ENCODE measurements at regions not wholly inside any gene's neighbourhood (a gene's known extent, or its start where the extent isn't known, plus 50 kb on each side); places are given as distances from the start of the nearest gene placed in this dataset.

GRCh38 chr4:155488691-155489090 lies 111.9 kb upstream of the MAP9 start:
- TF ChIP-seq EP300 (IDR thresholded peaks at IDR 0.05) = no peak
- TF ChIP-seq, protein P1, sequence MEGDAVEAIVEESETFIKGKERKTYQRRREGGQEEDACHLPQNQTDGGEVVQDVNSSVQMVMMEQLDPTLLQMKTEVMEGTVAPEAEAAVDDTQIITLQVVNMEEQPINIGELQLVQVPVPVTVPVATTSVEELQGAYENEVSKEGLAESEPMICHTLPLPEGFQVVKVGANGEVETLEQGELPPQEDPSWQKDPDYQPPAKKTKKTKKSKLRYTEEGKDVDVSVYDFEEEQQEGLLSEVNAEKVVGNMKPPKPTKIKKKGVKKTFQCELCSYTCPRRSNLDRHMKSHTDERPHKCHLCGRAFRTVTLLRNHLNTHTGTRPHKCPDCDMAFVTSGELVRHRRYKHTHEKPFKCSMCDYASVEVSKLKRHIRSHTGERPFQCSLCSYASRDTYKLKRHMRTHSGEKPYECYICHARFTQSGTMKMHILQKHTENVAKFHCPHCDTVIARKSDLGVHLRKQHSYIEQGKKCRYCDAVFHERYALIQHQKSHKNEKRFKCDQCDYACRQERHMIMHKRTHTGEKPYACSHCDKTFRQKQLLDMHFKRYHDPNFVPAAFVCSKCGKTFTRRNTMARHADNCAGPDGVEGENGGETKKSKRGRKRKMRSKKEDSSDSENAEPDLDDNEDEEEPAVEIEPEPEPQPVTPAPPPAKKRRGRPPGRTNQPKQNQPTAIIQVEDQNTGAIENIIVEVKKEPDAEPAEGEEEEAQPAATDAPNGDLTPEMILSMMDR (IDR thresholded peaks at IDR 0.05) = no peak
- no peak for TF ChIP-seq POLR2AphosphoS5 (IDR thresholded peaks at IDR 0.05)
- TF ChIP-seq POLR2A (IDR thresholded peaks at IDR 0.05) = no peak
- H3K4me3 ChIP-seq = no peak overlapping the region
- no peaks in the 10 kb centered on the region for H3K9me3 ChIP-seq
- 81% methylated on average over 2 of the region's 2 CpGs for WGBS
- H3K36me3 ChIP-seq = no peaks in the 10 kb centered on the region
- no peak overlapping the region for H3K27ac ChIP-seq
- no peaks in the 10 kb centered on the region for H3K4me1 ChIP-seq
- DNase-seq (ENCODE audit: low spot score in 2 of 2) = no peak
- no peaks in the 10 kb centered on the region for H3K27me3 ChIP-seq

GRCh38 chr4:155487210-155487609 lies 110.4 kb upstream of the MAP9 start:
- DNase-seq (ENCODE audit: low spot score in 2 of 2) = no peak
- Histone ChIP-seq H3K27ac (no peak overlapping the region), H3K9me3 (no peaks in the 10 kb centered on the region), H3K27me3 (no peaks in the 10 kb centered on the region), H3K4me3 (no peak overlapping the region), H3K4me1 (no peaks in the 10 kb centered on the region), H3K36me3 (no peaks in the 10 kb centered on the region)
- no peak for TF ChIP-seq POLR2AphosphoS5 (IDR thresholded peaks at IDR 0.05)
- TF ChIP-seq EP300 (IDR thresholded peaks at IDR 0.05) = no peak
- TF ChIP-seq, protein P1 (IDR thresholded peaks at IDR 0.05) = no peak
- no peak for TF ChIP-seq POLR2A (IDR thresholded peaks at IDR 0.05)

GRCh38 chr4:155481150-155481549 lies 104.4 kb upstream of the MAP9 start:
- no peak overlapping the region for H3K4me3 ChIP-seq
- no peaks in the 10 kb centered on the region for H3K27me3 ChIP-seq
- TF ChIP-seq POLR2A (IDR thresholded peaks at IDR 0.05) = no peak
- TF ChIP-seq, protein P1 (IDR thresholded peaks at IDR 0.05) = no peak
- no peak for TF ChIP-seq EP300 (IDR thresholded peaks at IDR 0.05)
- no peak for TF ChIP-seq POLR2AphosphoS5 (IDR thresholded peaks at IDR 0.05)
- no peak for DNase-seq (ENCODE audit: low spot score in 2 of 2)
- no peaks in the 10 kb centered on the region for H3K36me3 ChIP-seq
- H3K9me3 ChIP-seq = no peaks in the 10 kb centered on the region
- H3K4me1 ChIP-seq = no peaks in the 10 kb centered on the region
- H3K27ac ChIP-seq = no peak overlapping the region
- 96% methylated on average over 4 of the region's 4 CpGs for WGBS

GRCh38 chr4:155479835-155480234 lies 103.1 kb upstream of the MAP9 start:
- no peak overlapping the region for H3K27ac ChIP-seq
- H3K27me3 ChIP-seq = no peaks in the 10 kb centered on the region
- TF ChIP-seq EP300 (IDR thresholded peaks at IDR 0.05) = no peak
- TF ChIP-seq, protein P1 (IDR thresholded peaks at IDR 0.05) = no peak
- H3K9me3 ChIP-seq = no peaks in the 10 kb centered on the region
- no peak for DNase-seq (ENCODE audit: low spot score in 2 of 2)
- no peak overlapping the region for H3K4me3 ChIP-seq
- H3K36me3 ChIP-seq = no peaks in the 10 kb centered on the region
- no peaks in the 10 kb centered on the region for H3K4me1 ChIP-seq
- 65% methylated on average over 1 of the region's 1 CpG for WGBS

DNA sequence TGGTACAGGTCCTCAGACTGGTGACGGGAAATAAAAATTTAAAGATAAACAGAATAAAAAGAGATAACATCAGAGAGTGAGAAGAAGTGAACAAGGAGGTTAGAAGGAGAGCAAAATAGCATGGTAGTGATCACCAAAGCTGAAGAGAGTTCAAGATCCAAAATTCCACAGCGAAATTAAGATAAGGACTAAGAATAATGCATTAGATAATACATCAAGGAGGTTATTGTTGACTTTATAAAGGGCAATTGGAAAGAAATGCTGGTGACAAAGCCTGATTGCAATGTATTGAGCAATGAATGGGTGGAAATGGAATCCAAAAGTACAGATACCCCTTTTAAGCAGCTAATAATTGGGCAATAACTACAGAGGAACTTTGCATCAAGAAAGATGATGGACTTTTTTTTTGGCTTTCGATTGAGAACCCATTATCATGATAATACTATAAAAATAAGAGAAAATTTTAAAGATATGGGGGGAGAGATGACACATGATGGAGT lies 101.6 kb upstream of the MAP9 start:
- no peak overlapping the region for H3K27ac ChIP-seq
- TF ChIP-seq, protein P1 (IDR thresholded peaks at IDR 0.05) = no peak
- TF ChIP-seq POLR2AphosphoS5 (IDR thresholded peaks at IDR 0.05) (no peak), EP300 (IDR thresholded peaks at IDR 0.05) (no peak)
- H3K9me3 ChIP-seq = no peaks in the 10 kb centered on the region
- no peaks in the 10 kb centered on the region for H3K4me1 ChIP-seq
- DNase-seq (ENCODE audit: low spot score in 2 of 2) = no peak
- H3K36me3 ChIP-seq = no peaks in the 10 kb centered on the region
- no peaks in the 10 kb centered on the region for H3K27me3 ChIP-seq
- no peak overlapping the region for H3K4me3 ChIP-seq
- 81% methylated on average over 3 of the region's 3 CpGs for WGBS
